Osteoblast (primary cell): ENCODE measurements at regions not wholly inside any gene's neighbourhood (a gene's known extent, or its start where the extent isn't known, plus 50 kb on each side); places are given as distances from the start of the nearest gene placed in this dataset.

Experiments
- DNase-seq: peaks from one replicate; pipeline ENCODE4 v3.0.0; 2011; ENCODE audit warnings: low spot score, mixed read lengths; ENCODE audit not compliant: insufficient read length; ENCODE audit errors: missing footprints
- H2AFZ ChIP-seq: 2 replicates; pipeline ENCODE4 v1.6.0; 2011; ENCODE audit warnings: mild to moderate bottlenecking, low read length
- H3K27ac ChIP-seq: 2 replicates; pipeline ENCODE4 v1.5.1; 2011; ENCODE audit warnings: mild to moderate bottlenecking, low read depth, low read length, moderate library complexity
- H3K27me3 ChIP-seq: 2 replicates; pipeline ENCODE4 v1.6.0; 2012; ENCODE audit warnings: mild to moderate bottlenecking, control low read depth, inconsistent platforms, low read length, moderate library complexity; ENCODE audit not compliant: insufficient read depth
- H3K36me3 ChIP-seq: 2 replicates; pipeline ENCODE4 v1.5.1; 2011; ENCODE audit warnings: mild to moderate bottlenecking, low read length, control low read depth, moderate library complexity; ENCODE audit not compliant: insufficient read depth
- H3K4me1 ChIP-seq: 2 replicates; pipeline ENCODE4 v1.5.1; 2011; ENCODE audit warnings: mild to moderate bottlenecking, low read length, control low read depth, moderate library complexity; ENCODE audit not compliant: insufficient read depth
- H3K4me2 ChIP-seq: 2 replicates; pipeline ENCODE4 v1.6.0; 2011; ENCODE audit warnings: mild to moderate bottlenecking, low read length; ENCODE audit not compliant: insufficient read depth
- H3K4me3 ChIP-seq: fragments of 200-600 bp; sonication (generic); 3 replicates; pipeline ENCODE4 v1.5.1; 2012; ENCODE audit warnings: mild to moderate bottlenecking, low read length, inconsistent platforms; ENCODE audit not compliant: insufficient read depth
- H3K79me2 ChIP-seq: 2 replicates; pipeline ENCODE4 v1.6.0; 2012; ENCODE audit warnings: mild to moderate bottlenecking, low read length, control low read depth, inconsistent platforms; ENCODE audit not compliant: insufficient read depth
- H3K9me3 ChIP-seq: 2 replicates; pipeline ENCODE4 v1.5.1; 2011; ENCODE audit warnings: low read depth, low read length, control low read depth
- H4K20me1 ChIP-seq: 2 replicates; pipeline ENCODE4 v1.6.0; 2012; ENCODE audit warnings: mild to moderate bottlenecking, low read length, control low read depth; ENCODE audit not compliant: insufficient read depth
- CTCF ChIP-seq: IDR thresholded peaks from 2 replicates; pipeline ENCODE4 v1.5.1; 2011; ENCODE audit warnings: mild to moderate bottlenecking, low read depth, low read length, moderate library complexity; ENCODE audit errors: extremely low read depth

GRCh38 chr5:174404848-174405247, 319.5 kb upstream of the MSX2 start:
- H2AFZ ChIP-seq, result no peak overlapping the region
- H3K79me2 ChIP-seq, result no peaks in the 10 kb centered on the region
- no peaks in the 10 kb centered on the region for H3K4me1 ChIP-seq
- no peak for DNase-seq
- H3K4me3 ChIP-seq, result no peak overlapping the region
- H3K9me3 ChIP-seq, result no peaks in the 10 kb centered on the region
- no peak for TF ChIP-seq CTCF
- H3K27me3 ChIP-seq, result no peaks in the 10 kb centered on the region
- H3K36me3 ChIP-seq, result no peaks in the 10 kb centered on the region
- H4K20me1 ChIP-seq, result no peaks in the 10 kb centered on the region
- no peak overlapping the region for H3K4me2 ChIP-seq
- no peak overlapping the region for H3K27ac ChIP-seq

- no peak for DNase-seq
- H2AFZ ChIP-seq, result no peak overlapping the region
- TF ChIP-seq CTCF, result no peak
These were observed 315.3 kb upstream of the MSX2 start for GRCh38 chr5:174409070-174409469.

GRCh38 chr5:174409971-174410370, 314.4 kb upstream of the MSX2 start:
- no peak overlapping the region for H3K4me3 ChIP-seq
- DNase-seq, result no peak
- H4K20me1 ChIP-seq, result no peaks in the 10 kb centered on the region
- H3K27ac ChIP-seq, result no peak overlapping the region
- H2AFZ ChIP-seq, result no peak overlapping the region
- no peaks in the 10 kb centered on the region for H3K9me3 ChIP-seq
- TF ChIP-seq CTCF, result no peak
- H3K36me3 ChIP-seq, result no peaks in the 10 kb centered on the region
- H3K4me2 ChIP-seq, result no peak overlapping the region
- H3K79me2 ChIP-seq, result no peaks in the 10 kb centered on the region
- H3K4me1 ChIP-seq, result peaks cover 2% of the 10 kb centered on the region
- H3K27me3 ChIP-seq, result no peaks in the 10 kb centered on the region

More at GRCh38 chr5:174409070-174409469, 315.3 kb upstream of the MSX2 start:
- H3K4me3 ChIP-seq, result no peak overlapping the region
- H3K36me3 ChIP-seq, result no peaks in the 10 kb centered on the region
- no peaks in the 10 kb centered on the region for H3K79me2 ChIP-seq
- no peaks in the 10 kb centered on the region for H3K9me3 ChIP-seq
- no peaks in the 10 kb centered on the region for H4K20me1 ChIP-seq
- H3K27ac ChIP-seq, result no peak overlapping the region
- peaks cover 2% of the 10 kb centered on the region for H3K4me1 ChIP-seq
- no peak overlapping the region for H3K4me2 ChIP-seq
- no peaks in the 10 kb centered on the region for H3K27me3 ChIP-seq

- no peak overlapping the region for H3K27ac ChIP-seq
- no peaks in the 10 kb centered on the region for H3K79me2 ChIP-seq
- H2AFZ ChIP-seq, result no peak overlapping the region
- no peaks in the 10 kb centered on the region for H3K9me3 ChIP-seq
- no peaks in the 10 kb centered on the region for H3K36me3 ChIP-seq
- H3K4me3 ChIP-seq, result no peak overlapping the region
- TF ChIP-seq CTCF, result no peak
- DNase-seq, result no peak
- no peaks in the 10 kb centered on the region for H3K27me3 ChIP-seq
- peaks cover 2% of the 10 kb centered on the region for H3K4me1 ChIP-seq
- no peak overlapping the region for H3K4me2 ChIP-seq
- H4K20me1 ChIP-seq, result no peaks in the 10 kb centered on the region
These were observed 313.5 kb upstream of the MSX2 start for GRCh38 chr5:174410716-174411478.
